CD14-positive monocyte (primary cell): ENCODE measurements at regions not wholly inside any gene's neighbourhood (a gene's known extent, or its start where the extent isn't known, plus 50 kb on each side); places are given as distances from the start of the nearest gene placed in this dataset.

Source experiments
- DNase-seq, 3 donors: peaks; one replicate each; pipeline ENCODE4 v3.0.0-alpha.2; 2011 to 2022
- H2AFZ ChIP-seq: 2 replicates; pipeline ENCODE4 v1.6.0; 2012; ENCODE audit warnings: mild to moderate bottlenecking, low read depth, low read length, inconsistent platforms; ENCODE audit not compliant: insufficient read depth, poor library complexity, severe bottlenecking
- H3K27ac ChIP-seq, 2 donors: 1 replicate in 1 of 2; 2 replicates in 1 of 2; pipeline ENCODE4 v1.5.1; 2012 to 2013; ENCODE audit warnings: low read length in 2 of 2, control low read depth in 1 of 2, inconsistent platforms in 1 of 2, low read depth in 1 of 2, mild to moderate bottlenecking in 1 of 2
- H3K27me3 ChIP-seq, 2 donors: one replicate each; pipeline versions ENCODE4 v1.6.0 to v1.6.1; 2011 to 2013; ENCODE audit warnings: low read length in 2 of 2; ENCODE audit not compliant: control insufficient read depth in 2 of 2, insufficient read depth in 2 of 2
- H3K36me3 ChIP-seq, 2 donors: replicated peaks in 1 of 2; 1 replicate in 1 of 2; 2 replicates in 1 of 2; pipeline versions ENCODE4 v1.5.1 to v1.6.1; 2012 to 2013; ENCODE audit warnings: low read length in 2 of 2, control low read depth in 1 of 2, inconsistent platforms in 1 of 2, mild to moderate bottlenecking in 1 of 2; ENCODE audit not compliant: insufficient read depth in 2 of 2, control insufficient read depth in 1 of 2
- H3K4me1 ChIP-seq, 2 donors: 1 replicate in 1 of 2; 2 replicates in 1 of 2; pipeline versions ENCODE4 v1.5.1 to v1.6.1; 2012 to 2013; ENCODE audit warnings: low read length in 2 of 2, control low read depth in 1 of 2, inconsistent platforms in 1 of 2, mild to moderate bottlenecking in 1 of 2, moderate library complexity in 1 of 2; ENCODE audit not compliant: insufficient read depth in 2 of 2, control insufficient read depth in 1 of 2
- H3K4me2 ChIP-seq: replicated peaks from 2 replicates; pipeline ENCODE3; 2012; ENCODE audit warnings: low read length, moderate library complexity, mild to moderate bottlenecking; ENCODE audit not compliant: poor library complexity, severe bottlenecking; ENCODE audit errors: extremely low read depth
- H3K4me3 ChIP-seq, 3 experiments: fragments of 200-600 bp in 1 of 3; sonication (generic) in 1 of 3; replicated peaks in 1 of 3; 1 replicate in 2 of 3; 2 replicates in 1 of 3; pipeline ENCODE4 v1.5.1; 2011 to 2013; ENCODE audit warnings: low read length in 3 of 3, mild to moderate bottlenecking in 3 of 3, control low read depth in 2 of 3, low read depth in 2 of 3, inconsistent platforms in 1 of 3, moderate library complexity in 1 of 3
- H3K79me2 ChIP-seq: 2 replicates; pipeline ENCODE4 v1.6.0; 2012; ENCODE audit warnings: mild to moderate bottlenecking, control low read depth, inconsistent platforms, low read length, moderate library complexity; ENCODE audit not compliant: insufficient read depth
- H3K9ac ChIP-seq: 2 replicates; pipeline ENCODE4 v1.6.0; 2017; ENCODE audit warnings: low read length, mild to moderate bottlenecking; ENCODE audit not compliant: insufficient read depth, poor library complexity, severe bottlenecking
- H3K9me3 ChIP-seq, 2 donors: replicated peaks in 1 of 2; 1 replicate in 1 of 2; 2 replicates in 1 of 2; pipeline versions ENCODE4 v1.5.1 to v1.6.1; 2012 to 2013; ENCODE audit warnings: low read length in 2 of 2, control low read depth in 1 of 2; ENCODE audit not compliant: control insufficient read depth in 1 of 2, insufficient read depth in 1 of 2
- H4K20me1 ChIP-seq: 2 replicates; pipeline ENCODE4 v1.6.0; 2012; ENCODE audit warnings: mild to moderate bottlenecking, low read length, control low read depth, moderate library complexity; ENCODE audit not compliant: insufficient read depth
- H3K27ac Mint-ChIP-seq, 7 donors: one replicate each; pipeline ENCODE4 v1.8.0; 2020; ENCODE audit warnings: mild to moderate bottlenecking in 7 of 7, mixed read lengths in 7 of 7, moderate library complexity in 6 of 7, inconsistent platforms in 2 of 7
- H3K27me3 Mint-ChIP-seq, 3 donors: one replicate each; pipeline ENCODE4 v1.8.0; 2021 to 2022; ENCODE audit warnings: low read depth in 3 of 3, mild to moderate bottlenecking in 3 of 3, mixed read lengths in 3 of 3, moderate library complexity in 3 of 3, inconsistent platforms in 1 of 3
- H3K36me3 Mint-ChIP-seq, 2 donors: one replicate each; pipeline ENCODE4 v1.8.0; 2020; ENCODE audit warnings: mixed read lengths in 2 of 2, inconsistent platforms in 1 of 2, mild to moderate bottlenecking in 1 of 2
- H3K4me1 Mint-ChIP-seq: one replicate; pipeline ENCODE4 v1.8.0; 2020; ENCODE audit warnings: mild to moderate bottlenecking, mixed read lengths
- H3K4me3 Mint-ChIP-seq, 2 donors: one replicate each; pipeline ENCODE4 v1.8.0; 2020; ENCODE audit warnings: mild to moderate bottlenecking in 2 of 2, mixed read lengths in 2 of 2, moderate library complexity in 1 of 2
- H3K9me3 Mint-ChIP-seq, 7 donors: one replicate each; pipeline ENCODE4 v1.8.0; 2020 to 2022; ENCODE audit warnings: mixed read lengths in 7 of 7, mild to moderate bottlenecking in 6 of 7, moderate library complexity in 6 of 7, inconsistent platforms in 2 of 7
- CTCF ChIP-seq: fragments of 200-600 bp; IDR thresholded peaks from one replicate; pipeline ENCODE4 v1.8.0; 2022; ENCODE audit warnings: antibody characterized with exemption, mild to moderate bottlenecking
- WGBS: methylation state at CpG from one replicate; pipeline ENCODE4 v1.1.5; 2013; ENCODE audit warnings: missing lambda C conversion rate; ENCODE audit not compliant: insufficient coverage; 5-methylcytosine and 5-hydroxymethylcytosine counted together
- intact Hi-C, 2 donors: fragments of 100-400 bp; cut with micrococcal nuclease; formaldehyde crosslinking; loops; one replicate each; pipeline versions ENCODE4 v1.15.0 to v1.15.1; 2023

GRCh38 chr12:91381309-91381804 is 198.7 kb upstream of the DCN start:
- Mint-ChIP-seq H3K4me1 (peaks cover 16% of the 10 kb centered on the region), H3K36me3 (no peaks in the 10 kb centered on the region), H3K9me3 (no peaks in the 10 kb centered on the region), H3K27ac (no peak overlapping the region), H3K27me3 (peaks cover 0 to 2% (median 2%) of the 10 kb centered on the region in 3 donors), H3K4me3 (peak overlapping the region; percentile 62 to 81)
- Histone ChIP-seq H3K9ac (no peak overlapping the region), H3K27ac (no peak overlapping the region), H3K27me3 (no peaks in the 10 kb centered on the region), H3K36me3 (no peaks in the 10 kb centered on the region), H3K4me3 (peak overlapping the region in 2 of 3 experiments; percentile 11 to 57), H2AFZ (peak overlapping the region; percentile 66), H3K79me2 (no peaks in the 10 kb centered on the region), H4K20me1 (no peaks in the 10 kb centered on the region), H3K9me3 (no peaks in the 10 kb centered on the region), H3K4me2 (peak overlapping the region; percentile 63), H3K4me1 (peaks cover 8 to 10% of the 10 kb centered on the region in 2 donors)
- peak in 2 of 3 donors; percentile 10 to 17 for DNase-seq
- TF ChIP-seq CTCF, result no peak
- 22% methylated on average over 9 of the region's 11 CpGs for WGBS
- intact Hi-C loops, result loop anchor here in 1 of 2 donors (10.0 kb wide), 1 partner anchor 1273 kb away; no protein-coding TSS in a partner anchor

- Histone ChIP-seq H3K36me3 (no peaks in the 10 kb centered on the region), H4K20me1 (no peaks in the 10 kb centered on the region), H3K79me2 (no peaks in the 10 kb centered on the region), H3K9me3 (no peaks in the 10 kb centered on the region), H3K27ac (no peak overlapping the region), H2AFZ (no peak overlapping the region), H3K4me1 (peaks cover 8 to 10% of the 10 kb centered on the region in 2 donors), H3K9ac (no peak overlapping the region), H3K27me3 (no peaks in the 10 kb centered on the region), H3K4me3 (no peak overlapping the region), H3K4me2 (no peak overlapping the region)
- Mint-ChIP-seq H3K27me3 (peaks cover 0 to 2% (median 0%) of the 10 kb centered on the region in 3 donors), H3K9me3 (no peaks in the 10 kb centered on the region), H3K4me3 (no peak overlapping the region), H3K36me3 (no peaks in the 10 kb centered on the region), H3K27ac (no peak overlapping the region), H3K4me1 (peaks cover 16% of the 10 kb centered on the region)
- WGBS, result no CpG with 5 or more reads among the region's 5 CpGs
- intact Hi-C loops, result loop anchor here in 1 of 2 donors (10.0 kb wide), 1 partner anchor 1274 kb away; no protein-coding TSS in a partner anchor
- no peak for TF ChIP-seq CTCF
- DNase-seq, result no peak
Measured at GRCh38 chr12:91380631-91381030, 198.0 kb upstream of the DCN start.
